ENCODE measurements at regions not wholly inside any gene's neighbourhood (a gene's known extent, or its start where the extent isn't known, plus 50 kb on each side); places are given as distances from the start of the nearest gene placed in this dataset.

- DNase-seq, result no peak
Measured at GRCh38 chr2:42913280-42913878, 121.0 kb upstream of the HAAO start.

GRCh38 chr2:42910645-42911405 is 118.4 kb upstream of the HAAO start:
- DNase-seq, result no peak

- DNase-seq, result no peak
Measured at GRCh38 chr2:42909966-42910365, 117.6 kb upstream of the HAAO start.

DNA sequence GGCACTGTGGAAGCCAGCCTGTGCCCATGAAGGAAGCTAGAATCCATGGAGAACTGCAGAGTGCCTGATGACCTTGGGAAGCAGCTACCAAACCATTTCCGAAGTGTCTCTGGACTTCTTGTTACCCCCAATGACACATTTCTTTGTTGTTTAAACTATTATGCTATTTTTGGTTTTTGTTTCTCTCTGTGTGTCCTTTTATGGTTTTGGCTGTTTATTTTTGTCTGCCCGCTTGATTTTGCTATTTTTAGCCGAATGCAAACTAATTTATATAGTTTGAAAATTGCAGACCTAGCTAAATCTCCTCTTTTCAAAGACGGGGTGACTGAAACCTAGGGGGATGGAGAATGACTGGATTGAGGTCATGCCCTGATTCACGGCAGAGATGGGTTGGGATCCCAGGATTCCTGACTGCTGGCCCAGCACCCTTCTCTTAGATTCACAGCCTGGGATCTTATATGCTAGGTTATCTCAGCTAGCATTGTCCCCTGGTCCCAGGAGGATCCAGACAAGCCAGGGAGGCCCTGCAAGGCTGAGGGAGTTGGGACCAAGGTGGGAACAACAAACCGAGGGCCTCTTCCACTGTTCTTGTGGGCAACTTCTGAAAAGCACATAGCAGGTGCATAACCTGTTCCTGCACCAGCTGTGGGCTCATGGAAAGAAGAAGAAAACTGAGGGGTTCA is 116.3 kb upstream of the HAAO start:
- no peak for DNase-seq

- DNase-seq, result no peak
Measured at GRCh38 chr2:42907835-42908234, 115.5 kb upstream of the HAAO start.

DNA sequence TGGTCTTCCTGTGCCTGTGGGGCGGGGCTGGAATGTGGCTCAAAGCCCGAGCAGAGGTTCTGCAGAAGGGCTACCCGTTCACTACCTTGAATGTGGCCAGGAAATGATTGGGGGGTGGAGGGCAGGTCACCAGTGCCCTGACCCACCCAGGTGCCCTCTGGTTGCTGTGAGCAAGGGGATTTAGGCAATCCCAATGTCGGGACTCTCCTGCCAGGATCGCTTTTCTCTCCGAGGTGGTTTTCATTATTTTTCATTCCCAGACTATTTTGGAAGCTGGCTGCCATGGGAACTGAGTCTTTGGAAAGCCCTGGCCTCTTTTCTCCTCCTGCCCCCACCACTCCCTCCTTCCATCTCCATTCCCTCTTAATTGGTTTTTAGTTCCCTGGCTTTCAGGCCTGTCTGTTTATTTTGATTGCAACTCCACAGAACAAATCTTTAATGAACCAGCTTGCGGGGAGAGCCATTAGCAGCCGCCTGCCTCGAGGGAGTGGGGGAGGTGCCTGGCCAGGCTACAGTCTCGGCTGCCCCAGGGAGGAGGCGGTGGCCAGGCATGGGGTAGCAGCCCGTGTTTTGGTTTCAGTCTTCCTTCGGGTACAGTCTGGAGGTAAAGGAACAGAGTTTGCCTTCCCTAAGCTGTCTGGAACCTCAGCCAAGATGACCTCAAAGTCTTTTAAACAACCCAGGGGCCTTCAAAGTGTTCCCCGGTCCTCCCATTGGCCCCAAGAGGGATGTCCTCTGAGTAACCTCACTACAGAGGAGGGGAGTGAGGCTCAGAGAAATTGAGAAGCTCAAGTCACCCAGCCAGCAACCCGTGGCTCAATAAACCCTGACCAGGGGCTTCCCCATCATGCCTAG is 114.4 kb upstream of the HAAO start:
- no peak for DNase-seq

- no peak for DNase-seq
Measured at GRCh38 chr2:42906111-42906556, 113.8 kb upstream of the HAAO start.

- DNase-seq, result no peak
Measured at GRCh38 chr2:42905341-42906110, 113.1 kb upstream of the HAAO start.

DNA sequence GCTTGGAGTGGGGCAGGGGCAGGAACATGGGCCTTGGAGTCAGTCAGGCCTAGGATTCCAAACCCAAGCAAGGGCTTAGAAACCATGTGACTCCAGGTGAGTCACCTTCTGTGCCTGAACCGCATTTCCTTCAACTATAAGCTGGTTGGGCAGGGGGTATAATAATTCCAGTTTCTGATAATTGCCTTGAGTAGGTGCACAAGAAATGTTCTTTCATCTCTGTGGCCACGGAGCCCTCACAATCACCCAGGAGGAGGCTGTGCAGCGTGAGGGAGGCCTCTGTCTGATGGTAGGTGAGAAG is 112.1 kb upstream of the HAAO start:
- no peak for DNase-seq

GRCh38 chr2:42903821-42904575 is 111.6 kb upstream of the HAAO start:
- no peak for DNase-seq

GRCh38 chr2:42902939-42903709 is 110.7 kb upstream of the HAAO start:
- DNase-seq, result no peak

- no peak for DNase-seq
Measured at GRCh38 chr2:42901076-42901640, 108.8 kb upstream of the HAAO start.

DNA sequence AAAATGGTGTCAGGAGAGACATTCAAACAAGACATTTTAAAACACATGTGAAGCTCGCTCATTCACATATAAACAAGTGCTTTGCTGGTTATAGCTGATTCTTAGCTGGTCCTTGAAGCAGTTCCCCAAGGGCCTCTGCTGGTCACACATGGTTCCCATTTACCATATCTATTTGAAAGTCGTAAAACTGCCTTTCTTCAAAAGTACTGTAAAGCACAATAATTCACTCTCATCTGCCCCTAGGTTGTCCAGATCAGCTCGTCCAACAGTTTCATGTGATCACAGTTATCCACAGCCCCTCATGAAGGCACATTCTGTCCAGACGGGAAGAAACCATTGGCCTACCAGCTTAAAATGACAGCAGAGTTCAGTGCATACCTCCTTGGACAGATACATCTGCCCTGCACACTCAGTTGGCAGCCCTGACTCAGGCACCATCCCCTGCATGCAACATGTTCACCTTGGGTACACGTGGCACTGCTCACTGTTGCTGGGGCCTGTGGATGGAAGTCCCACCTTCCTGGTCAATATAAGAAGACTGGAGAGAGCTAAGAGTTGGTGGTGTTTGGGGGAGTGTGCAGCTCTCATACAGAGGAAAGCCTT is 108.0 kb upstream of the HAAO start:
- DNase-seq, result no peak

DNA sequence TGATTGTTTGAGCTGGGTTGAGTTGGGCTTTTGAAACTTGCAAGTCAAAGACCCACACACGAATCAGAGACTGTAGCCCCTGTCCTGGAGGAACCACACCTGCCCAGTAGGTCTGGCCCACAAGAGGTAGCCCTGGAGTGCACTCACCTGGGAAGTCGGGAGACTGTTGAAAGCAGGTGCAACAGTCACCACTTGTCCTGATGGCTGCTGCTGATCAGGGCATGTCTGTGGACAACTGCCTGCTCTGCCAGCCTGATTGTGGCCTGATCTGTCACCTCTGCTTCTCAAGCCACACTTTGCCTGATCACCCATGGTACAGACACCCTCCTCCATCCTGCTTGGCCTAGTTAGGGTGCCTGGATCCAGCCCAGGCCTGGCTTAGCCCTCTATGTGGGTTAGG is 105.0 kb upstream of the HAAO start:
- no peak for DNase-seq

DNA sequence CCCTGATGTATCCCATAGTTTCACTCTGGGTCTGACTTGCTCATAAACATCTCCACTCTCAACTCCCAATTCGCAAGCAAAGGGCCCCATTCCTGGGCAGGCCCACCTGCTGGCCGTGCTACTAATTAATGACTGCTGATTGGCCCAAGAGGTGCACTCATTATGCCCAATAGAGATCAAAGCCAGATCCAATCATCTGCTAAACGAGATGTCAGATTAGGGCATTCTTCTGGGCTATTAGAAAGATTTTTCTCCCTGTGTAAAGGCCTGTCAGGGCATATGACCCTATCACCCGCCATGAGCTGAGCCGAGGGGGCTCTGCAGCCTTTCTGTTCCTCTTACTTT is 103.4 kb upstream of the HAAO start:
- no peak for DNase-seq

- DNase-seq, result no peak
Measured at GRCh38 chr2:42895134-42895790, 102.9 kb upstream of the HAAO start.

DNA sequence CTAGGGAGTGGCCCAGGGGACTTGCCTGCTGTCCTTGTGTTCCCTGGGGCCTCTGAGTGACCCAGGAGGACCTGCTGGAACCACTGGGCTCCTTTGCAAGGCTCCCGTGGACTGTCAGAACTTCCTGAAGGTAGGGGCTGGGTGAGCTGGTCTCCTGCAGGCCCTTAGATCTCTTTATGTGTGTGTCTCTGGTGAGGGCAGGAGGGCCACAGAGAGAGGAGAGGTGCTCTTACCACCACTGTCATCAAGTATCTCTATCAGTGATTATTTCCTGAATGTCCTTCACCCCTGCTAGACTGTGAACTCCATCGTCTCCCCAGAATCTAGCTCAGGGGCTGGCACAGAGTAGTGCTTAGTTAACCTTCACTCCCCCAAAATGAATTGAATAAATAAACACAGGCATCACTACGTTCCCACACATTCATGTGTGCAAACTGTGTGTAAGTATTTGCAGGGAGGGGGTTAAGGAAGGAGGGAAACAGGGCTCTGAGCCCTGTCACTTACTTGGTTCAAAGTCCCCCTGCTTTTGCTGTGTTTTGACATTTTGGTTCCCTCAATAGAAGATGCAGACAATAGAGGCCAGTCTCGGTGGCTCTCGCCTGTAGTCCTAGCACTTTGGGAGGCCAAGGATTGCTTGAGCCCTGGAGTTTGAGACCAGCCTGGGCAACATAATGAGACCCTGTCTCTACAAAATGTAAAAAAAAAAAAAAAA is 100.8 kb upstream of the HAAO start:
- DNase-seq, result no peak

- no peak for DNase-seq
Measured at GRCh38 chr2:42890791-42891355, 98.5 kb upstream of the HAAO start.

Data from stimulated activated CD4-positive, alpha-beta T cell treated with anti-CD3 and anti-CD28 coated beads, Interleukin-15, amount 100 ng/mL, for 24 hours (primary cell).